Astrocyte of the spinal cord (primary cell): ENCODE measurements at regions not wholly inside any gene's neighbourhood (a gene's known extent, or its start where the extent isn't known, plus 50 kb on each side); places are given as distances from the start of the nearest gene placed in this dataset.

Experiments used
- DNase-seq: peaks from one replicate; pipeline ENCODE4 v3.0.0; 2011; ENCODE audit warnings: low read depth, low spot score
- H3K4me3 ChIP-seq: 2 replicates; pipeline ENCODE4 v1.5.1; 2011; ENCODE audit warnings: low read depth, mild to moderate bottlenecking, low read length, moderate library complexity
- in situ Hi-C: cut with HindIII; loops from 2 replicates; pipeline ENCODE4 v1.10.0; 2017; ENCODE audit warnings: low sequenced_read_pairs
- TF ChIP-seq, protein P1 (sequence below): IDR thresholded peaks from 2 replicates; pipeline ENCODE4 v1.5.1; 2012; ENCODE audit warnings: low read depth, mild to moderate bottlenecking, low read length, inconsistent platforms

DNA sequence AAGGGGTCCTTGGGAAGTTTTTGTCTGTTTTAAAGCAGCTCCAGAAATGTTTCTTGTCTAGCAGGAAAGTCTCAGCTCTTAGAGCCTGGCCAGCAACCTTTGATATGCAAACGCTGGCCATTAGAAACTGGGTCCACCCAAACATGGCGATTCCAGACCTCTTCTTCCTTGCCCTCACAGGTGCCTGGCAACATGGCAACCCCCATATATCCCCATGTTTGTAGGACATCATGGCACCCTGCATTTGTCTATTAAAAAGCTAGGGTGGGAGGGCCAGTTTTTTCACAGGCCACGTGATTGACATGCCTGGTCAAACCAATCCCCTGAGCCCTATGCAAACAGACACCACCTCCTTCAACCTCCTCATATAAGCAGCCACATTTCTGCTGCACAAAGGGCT is 848.7 kb upstream of the FOXG1 start:
- DNase-seq, result no peak
- TF ChIP-seq, protein P1, sequence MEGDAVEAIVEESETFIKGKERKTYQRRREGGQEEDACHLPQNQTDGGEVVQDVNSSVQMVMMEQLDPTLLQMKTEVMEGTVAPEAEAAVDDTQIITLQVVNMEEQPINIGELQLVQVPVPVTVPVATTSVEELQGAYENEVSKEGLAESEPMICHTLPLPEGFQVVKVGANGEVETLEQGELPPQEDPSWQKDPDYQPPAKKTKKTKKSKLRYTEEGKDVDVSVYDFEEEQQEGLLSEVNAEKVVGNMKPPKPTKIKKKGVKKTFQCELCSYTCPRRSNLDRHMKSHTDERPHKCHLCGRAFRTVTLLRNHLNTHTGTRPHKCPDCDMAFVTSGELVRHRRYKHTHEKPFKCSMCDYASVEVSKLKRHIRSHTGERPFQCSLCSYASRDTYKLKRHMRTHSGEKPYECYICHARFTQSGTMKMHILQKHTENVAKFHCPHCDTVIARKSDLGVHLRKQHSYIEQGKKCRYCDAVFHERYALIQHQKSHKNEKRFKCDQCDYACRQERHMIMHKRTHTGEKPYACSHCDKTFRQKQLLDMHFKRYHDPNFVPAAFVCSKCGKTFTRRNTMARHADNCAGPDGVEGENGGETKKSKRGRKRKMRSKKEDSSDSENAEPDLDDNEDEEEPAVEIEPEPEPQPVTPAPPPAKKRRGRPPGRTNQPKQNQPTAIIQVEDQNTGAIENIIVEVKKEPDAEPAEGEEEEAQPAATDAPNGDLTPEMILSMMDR, result no peak
- H3K4me3 ChIP-seq, result no peak overlapping the region
- in situ Hi-C loops, result no loop called here

DNA sequence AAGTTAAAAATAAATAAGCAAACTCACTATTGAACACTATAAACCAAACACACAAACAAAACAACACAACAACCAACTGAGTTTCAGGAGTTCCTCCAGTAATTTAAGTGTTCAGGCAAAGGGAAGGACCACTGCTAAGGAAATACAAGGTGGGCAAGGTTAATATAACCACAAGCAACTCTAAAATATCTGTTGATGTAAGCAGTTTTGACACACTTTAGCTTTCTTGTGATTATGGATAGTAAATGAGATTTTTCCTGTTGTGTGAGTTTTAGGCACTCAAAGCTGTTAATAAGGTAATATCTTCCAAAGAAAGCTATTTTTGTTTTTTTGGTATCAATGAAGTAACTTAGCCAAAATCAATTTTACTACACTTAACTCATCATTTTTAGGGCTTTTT is 839.1 kb upstream of the FOXG1 start:
- in situ Hi-C loops, result no loop called here
- TF ChIP-seq, protein P1, result no peak
- DNase-seq, result no peak
- no peak overlapping the region for H3K4me3 ChIP-seq

GRCh38 chr14:27929797-27930347 is 836.7 kb upstream of the FOXG1 start:
- H3K4me3 ChIP-seq, result no peak overlapping the region
- in situ Hi-C loops, result no loop called here
- TF ChIP-seq, protein P1, result no peak
- DNase-seq, result no peak

GRCh38 chr14:27938392-27938791 is 828.2 kb upstream of the FOXG1 start:
- TF ChIP-seq, protein P1, result no peak
- no peak overlapping the region for H3K4me3 ChIP-seq
- in situ Hi-C loops, result no loop called here
- no peak for DNase-seq

DNA sequence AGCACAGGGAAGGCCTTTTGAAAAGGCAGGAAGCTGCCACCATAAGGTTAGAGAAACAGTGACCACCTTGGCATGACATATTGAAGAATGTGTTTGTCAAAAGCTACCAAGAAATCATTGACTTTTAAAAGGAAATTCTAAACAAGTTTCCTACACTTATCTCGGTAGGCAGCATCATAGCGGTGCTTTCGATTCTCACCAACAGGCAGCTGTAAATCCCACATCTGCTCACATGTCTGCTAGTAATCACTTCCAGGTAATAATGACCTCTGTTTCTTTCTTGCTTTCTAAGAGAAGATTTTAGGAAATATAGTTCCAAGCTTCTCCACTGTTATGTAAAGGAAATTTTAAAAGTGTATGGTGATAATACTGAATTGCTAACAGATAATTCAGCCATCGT is 821.1 kb upstream of the FOXG1 start:
- DNase-seq, result no peak
- TF ChIP-seq, protein P1, result no peak
- in situ Hi-C loops, result no loop called here
- H3K4me3 ChIP-seq, result no peak overlapping the region

- DNase-seq, result no peak
- TF ChIP-seq, protein P1, result no peak
- in situ Hi-C loops, result no loop called here
- H3K4me3 ChIP-seq, result no peak overlapping the region
Observed at GRCh38 chr14:27958757-27959156, 807.8 kb upstream of the FOXG1 start.

DNA sequence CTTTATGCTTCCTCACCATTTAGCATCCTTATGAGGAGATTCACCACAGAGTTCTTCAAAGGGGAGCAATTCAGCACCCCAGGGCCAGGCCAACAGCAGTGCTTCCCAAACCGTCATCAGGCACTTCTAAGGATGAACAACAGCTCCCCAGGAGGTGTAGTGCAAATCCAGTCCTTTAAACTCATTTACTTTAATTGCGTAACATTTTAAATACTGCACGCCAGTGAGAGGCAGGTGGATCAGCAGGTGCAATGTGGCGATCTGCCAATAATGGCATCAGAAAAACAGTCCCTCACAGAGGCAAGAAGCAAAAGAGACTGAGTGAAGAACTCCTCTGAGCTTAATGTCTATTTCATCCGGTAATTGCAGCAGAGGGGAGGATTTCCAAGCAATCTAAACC is 770.9 kb upstream of the FOXG1 start:
- in situ Hi-C loops, result no loop called here
- DNase-seq, result no peak
- H3K4me3 ChIP-seq, result no peak overlapping the region
- TF ChIP-seq, protein P1, result no peak
